ENCODE measurements at regions not wholly inside any gene's neighbourhood (a gene's known extent, or its start where the extent isn't known, plus 50 kb on each side); places are given as distances from the start of the nearest gene placed in this dataset.

- TF ChIP-seq CTCF (IDR thresholded peaks at IDR 0.05) (no peak), POLR2AphosphoS5 (IDR thresholded peaks at IDR 0.05) (no peak), POLR2A (IDR thresholded peaks at IDR 0.05) (no peak)
These were observed 634.5 kb downstream of the ZEB2 start for GRCh38 chr2:143885461-143885860.

All from upper lobe of left lung (tissue), 4 donors.